ENCODE measurements at regions not wholly inside any gene's neighbourhood (a gene's known extent, or its start where the extent isn't known, plus 50 kb on each side); places are given as distances from the start of the nearest gene placed in this dataset.

DNA sequence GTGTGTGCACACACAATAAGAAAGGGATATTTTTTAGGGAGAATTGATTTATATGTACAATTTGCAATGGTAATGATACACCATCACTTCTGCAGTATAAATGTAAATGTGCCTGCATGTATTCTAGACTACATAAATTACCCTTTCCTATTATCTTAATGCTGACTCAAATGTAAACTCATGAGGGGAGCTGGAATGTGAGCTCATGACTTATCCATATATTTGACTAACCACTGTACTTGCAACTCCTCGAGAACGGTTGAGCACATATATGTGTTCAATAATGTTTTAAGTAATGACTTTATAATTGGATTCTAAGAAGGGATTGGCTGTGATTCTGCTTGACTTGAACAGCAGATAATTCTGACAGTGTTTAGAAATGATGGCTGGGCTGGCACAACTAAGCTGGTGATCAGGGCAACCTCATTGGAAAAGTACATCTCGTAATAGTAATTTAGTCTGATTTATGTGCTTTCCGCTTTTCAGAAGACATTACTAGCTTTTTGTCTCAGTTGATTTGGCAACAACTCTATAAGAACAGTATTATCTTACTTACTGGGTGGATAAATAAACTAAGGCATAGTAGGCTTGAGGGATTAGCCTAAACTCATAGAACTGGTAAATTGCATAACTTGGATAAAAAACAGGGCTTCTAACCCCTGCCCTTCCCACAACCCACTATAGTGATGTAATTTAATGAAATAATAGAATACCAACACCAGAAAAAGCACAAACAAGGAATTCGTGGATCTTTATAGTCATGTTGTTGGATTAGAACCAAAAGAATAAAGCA is 130.2 kb upstream of the SPEF2 start (continued):
- no peak for TF ChIP-seq TAF7 (optimal IDR thresholded peaks at IDR 0.05; ENCODE audit: borderline replicate concordance, low read depth, low read length)

All from H1 (cell line).